ENCODE measurements at regions not wholly inside any gene's neighbourhood (a gene's known extent, or its start where the extent isn't known, plus 50 kb on each side); places are given as distances from the start of the nearest gene placed in this dataset.

DNA sequence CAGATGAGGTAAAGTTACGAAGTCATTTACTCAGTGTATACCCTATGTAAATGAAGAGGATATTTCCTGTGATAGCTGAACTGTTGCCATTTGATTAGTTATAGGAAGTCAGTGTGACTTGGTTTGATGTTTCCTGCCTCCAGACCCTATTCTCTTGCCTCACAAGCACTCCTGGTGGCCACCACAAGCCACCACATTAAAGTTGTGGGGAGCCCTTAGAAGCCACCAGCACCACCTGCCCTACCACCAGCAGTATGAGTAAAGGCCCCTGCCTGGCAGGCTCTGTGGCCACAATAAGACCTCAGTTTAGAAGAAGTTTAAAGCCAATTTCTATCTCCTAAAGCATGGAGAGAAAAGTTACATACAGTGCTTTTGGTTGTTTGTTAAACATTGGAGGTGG, 189.7 kb downstream of the DDX3Y start:
- POLR2A ChIA-PET: no interaction called here

More for the DNA sequence above, 189.7 kb downstream of the DDX3Y start:
- H3K4me1 ChIP-seq (ENCODE audit: insufficient read depth, low read length): no peaks in the 10 kb centered on the region
- no peaks in the 10 kb centered on the region for H3K79me2 ChIP-seq (ENCODE audit: insufficient read depth, low read length)
- 100% methylated on average over 1 of the region's 1 CpG for WGBS (ENCODE audit: low lambda C conversion rate)
- H4K20me1 ChIP-seq (ENCODE audit: insufficient read depth, low read length): no peaks in the 10 kb centered on the region
- ATAC-seq (no peak), FAIRE-seq (no peak), DNase-seq (ENCODE audit: low spot score) (no peak)
- intact Hi-C loops (cut with micrococcal nuclease; ENCODE audit: unreplicated experiment): no loop called here
- no peaks in the 10 kb centered on the region for H3K9me3 ChIP-seq (ENCODE audit: low read length)
- TF ChIP-seq ARNTL (CRISPR knock-in tag; IDR thresholded peaks at IDR 0.05) (no peak), POLR2G (IDR thresholded peaks at IDR 0.05; ENCODE audit: low read depth, low read length) (no peak), FOXO1 (CRISPR knock-in tag; IDR thresholded peaks at IDR 0.05) (no peak), ZMYM2 (CRISPR knock-in tag; IDR thresholded peaks at IDR 0.05) (no peak), ZNF773 (CRISPR knock-in tag; IDR thresholded peaks at IDR 0.05; ENCODE audit: borderline replicate concordance) (no peak), ZNF839 (CRISPR knock-in tag; IDR thresholded peaks at IDR 0.05; ENCODE audit: borderline replicate concordance) (no peak), SMAD9 (CRISPR knock-in tag; IDR thresholded peaks at IDR 0.05) (no peak), KAT2B (IDR thresholded peaks at IDR 0.05; ENCODE audit: borderline replicate concordance, low read depth, low read length) (no peak), NR2F6 (IDR thresholded peaks at IDR 0.05) (no peak), NR2F6 (CRISPR knock-in tag; IDR thresholded peaks at IDR 0.05) (no peak), SNRNP70 (IDR thresholded peaks at IDR 0.05; ENCODE audit: low read depth, low read length) (no peak), YEATS2 (CRISPR knock-in tag; IDR thresholded peaks at IDR 0.05; ENCODE audit: borderline replicate concordance) (no peak), TBX2 (CRISPR knock-in tag; IDR thresholded peaks at IDR 0.05; ENCODE audit: borderline replicate concordance) (no peak), TEAD2 (CRISPR knock-in tag; IDR thresholded peaks at IDR 0.05) (no peak), KDM6A (CRISPR knock-in tag; IDR thresholded peaks at IDR 0.05; ENCODE audit: low read depth) (no peak), TBX3 (IDR thresholded peaks at IDR 0.05; ENCODE audit: borderline replicate concordance) (no peak), ZNF749 (CRISPR knock-in tag; IDR thresholded peaks at IDR 0.05; ENCODE audit: borderline replicate concordance) (no peak)
- TF ChIP-seq, protein P1, sequence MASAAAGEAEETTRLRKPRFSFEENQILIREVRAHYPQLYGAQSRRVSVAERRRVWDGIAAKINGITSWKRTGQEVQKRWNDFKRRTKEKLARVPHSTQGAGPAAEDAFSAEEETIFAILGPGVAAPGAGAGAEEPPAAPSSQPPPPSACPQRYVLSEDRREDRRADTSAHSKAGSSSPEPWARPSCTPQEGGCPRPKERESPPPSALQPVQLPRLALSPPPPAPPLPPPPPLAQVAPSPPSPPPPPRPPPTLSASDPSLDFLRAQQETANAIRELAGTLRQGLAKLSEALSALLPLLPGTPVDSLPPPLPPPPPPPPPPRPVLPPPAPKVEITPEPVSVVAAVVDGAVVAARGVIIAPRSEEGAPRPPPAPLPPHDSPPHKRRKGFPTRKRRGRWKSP (CRISPR knock-in tag; IDR thresholded peaks at IDR 0.05): no peak
- TF ChIP-seq, protein P2, sequence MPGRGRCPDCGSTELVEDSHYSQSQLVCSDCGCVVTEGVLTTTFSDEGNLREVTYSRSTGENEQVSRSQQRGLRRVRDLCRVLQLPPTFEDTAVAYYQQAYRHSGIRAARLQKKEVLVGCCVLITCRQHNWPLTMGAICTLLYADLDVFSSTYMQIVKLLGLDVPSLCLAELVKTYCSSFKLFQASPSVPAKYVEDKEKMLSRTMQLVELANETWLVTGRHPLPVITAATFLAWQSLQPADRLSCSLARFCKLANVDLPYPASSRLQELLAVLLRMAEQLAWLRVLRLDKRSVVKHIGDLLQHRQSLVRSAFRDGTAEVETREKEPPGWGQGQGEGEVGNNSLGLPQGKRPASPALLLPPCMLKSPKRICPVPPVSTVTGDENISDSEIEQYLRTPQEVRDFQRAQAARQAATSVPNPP (CRISPR knock-in tag; IDR thresholded peaks at IDR 0.05): no peak
- TF ChIP-seq, protein P3, sequence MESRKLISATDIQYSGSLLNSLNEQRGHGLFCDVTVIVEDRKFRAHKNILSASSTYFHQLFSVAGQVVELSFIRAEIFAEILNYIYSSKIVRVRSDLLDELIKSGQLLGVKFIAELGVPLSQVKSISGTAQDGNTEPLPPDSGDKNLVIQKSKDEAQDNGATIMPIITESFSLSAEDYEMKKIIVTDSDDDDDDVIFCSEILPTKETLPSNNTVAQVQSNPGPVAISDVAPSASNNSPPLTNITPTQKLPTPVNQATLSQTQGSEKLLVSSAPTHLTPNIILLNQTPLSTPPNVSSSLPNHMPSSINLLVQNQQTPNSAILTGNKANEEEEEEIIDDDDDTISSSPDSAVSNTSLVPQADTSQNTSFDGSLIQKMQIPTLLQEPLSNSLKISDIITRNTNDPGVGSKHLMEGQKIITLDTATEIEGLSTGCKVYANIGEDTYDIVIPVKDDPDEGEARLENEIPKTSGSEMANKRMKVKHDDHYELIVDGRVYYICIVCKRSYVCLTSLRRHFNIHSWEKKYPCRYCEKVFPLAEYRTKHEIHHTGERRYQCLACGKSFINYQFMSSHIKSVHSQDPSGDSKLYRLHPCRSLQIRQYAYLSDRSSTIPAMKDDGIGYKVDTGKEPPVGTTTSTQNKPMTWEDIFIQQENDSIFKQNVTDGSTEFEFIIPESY (CRISPR knock-in tag; IDR thresholded peaks at IDR 0.05): no peak
- TF ChIP-seq, protein P4, sequence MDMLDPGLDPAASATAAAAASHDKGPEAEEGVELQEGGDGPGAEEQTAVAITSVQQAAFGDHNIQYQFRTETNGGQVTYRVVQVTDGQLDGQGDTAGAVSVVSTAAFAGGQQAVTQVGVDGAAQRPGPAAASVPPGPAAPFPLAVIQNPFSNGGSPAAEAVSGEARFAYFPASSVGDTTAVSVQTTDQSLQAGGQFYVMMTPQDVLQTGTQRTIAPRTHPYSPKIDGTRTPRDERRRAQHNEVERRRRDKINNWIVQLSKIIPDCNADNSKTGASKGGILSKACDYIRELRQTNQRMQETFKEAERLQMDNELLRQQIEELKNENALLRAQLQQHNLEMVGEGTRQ (IDR thresholded peaks at IDR 0.05; ENCODE audit: low read depth, low read length): no peak
- TF ChIP-seq, protein P4 (CRISPR knock-in tag; IDR thresholded peaks at IDR 0.05; ENCODE audit: borderline replicate concordance): no peak
- CTCF ChIA-PET (ENCODE audit: low intra/inter-chr PET ratio, low total read pairs): no interaction called here
- H3K36me3 ChIP-seq (replicated peaks in 1 of 2; ENCODE audit: control insufficient read depth in 1 of 2, insufficient read depth in 2 of 2, low read length in 2 of 2): no peaks in the 10 kb centered on the region
- no peak overlapping the region for H3K4me2 ChIP-seq (ENCODE audit: low read depth, low read length)
- H2AFZ ChIP-seq (ENCODE audit: low read length): no peak overlapping the region
- no peak overlapping the region for H3K27ac ChIP-seq (ENCODE audit: extremely low read length, insufficient read depth, low read length)
- H3K27me3 ChIP-seq (ENCODE audit: control insufficient read depth in 1 of 2, insufficient read depth in 2 of 2, low read length in 2 of 2): no peaks in the 10 kb centered on the region
- BruUV-seq (replicated peaks): no TSS peak
- H3K9ac ChIP-seq (ENCODE audit: insufficient read depth, low read depth, low read length): no peak overlapping the region
- in situ Hi-C loops (cut with HindIII; ENCODE audit: extremely low pct_ligation_motif_present, low pct_unique_long_range_greater_than_20kb): no loop called here
- no peak overlapping the region for H3K4me3 ChIP-seq (replicated peaks in 1 of 3; ENCODE audit: insufficient read depth in 1 of 3, low read depth in 2 of 3, low read length in 3 of 3)
